ENCODE measurements at regions not wholly inside any gene's neighbourhood (a gene's known extent, or its start where the extent isn't known, plus 50 kb on each side); places are given as distances from the start of the nearest gene placed in this dataset.

- TF ChIP-seq CTCF (IDR thresholded peaks at IDR 0.05; ENCODE audit: insufficient read depth, low read length, poor library complexity, severe bottlenecking) = no peak
- TF ChIP-seq EZH2phosphoT487 (conservative IDR thresholded peaks at IDR 0.05; ENCODE audit: low read length) = no peak
Observed at GRCh38 chr7:119756687-119757086, 516.3 kb upstream of the KCND2 start.
